NCI-H526 (cell line): ENCODE measurements at regions not wholly inside any gene's neighbourhood (a gene's known extent, or its start where the extent isn't known, plus 50 kb on each side); places are given as distances from the start of the nearest gene placed in this dataset.

Experiments used
- DNase-seq, 2 experiments: peaks; one replicate each; lab custom pipeline; 2025; lab: John Stamatoyannopoulos, UW

GRCh38 chr9:95756986-95757385 is 118.5 kb upstream of the ERCC6L2 start:
- DNase-seq, result no peak

- DNase-seq, result no peak
Observed at GRCh38 chr9:95756101-95756500, 119.4 kb upstream of the ERCC6L2 start.

- no peak for DNase-seq
Observed at GRCh38 chr9:95755421-95755730, 120.1 kb upstream of the ERCC6L2 start.

- DNase-seq, result no peak
Observed at GRCh38 chr9:95754533-95755420, 120.7 kb upstream of the ERCC6L2 start.

- DNase-seq, result no peak
Observed at GRCh38 chr9:95753762-95754465, 121.6 kb upstream of the ERCC6L2 start.

GRCh38 chr9:95752129-95752731 is 123.3 kb upstream of the ERCC6L2 start:
- DNase-seq, result no peak

- no peak for DNase-seq
Observed at GRCh38 chr9:95751520-95751790, 124.0 kb upstream of the ERCC6L2 start.

- no peak for DNase-seq
Observed at GRCh38 chr9:95750725-95751519, 124.6 kb upstream of the ERCC6L2 start.

- DNase-seq, result no peak
Observed at GRCh38 chr9:95749493-95749892, 126.0 kb upstream of the ERCC6L2 start.

GRCh38 chr9:95746408-95747180 is 128.9 kb upstream of the ERCC6L2 start:
- DNase-seq, result peak; percentile 3 to 16

GRCh38 chr9:95742821-95743220 is 132.7 kb upstream of the ERCC6L2 start:
- no peak for DNase-seq

GRCh38 chr9:95741631-95742030 is 133.9 kb upstream of the ERCC6L2 start:
- DNase-seq, result no peak

GRCh38 chr9:95740217-95741004 is 135.1 kb upstream of the ERCC6L2 start:
- no peak for DNase-seq

GRCh38 chr9:95738438-95738837 is 137.1 kb upstream of the ERCC6L2 start:
- DNase-seq, result no peak

- no peak for DNase-seq
Observed at GRCh38 chr9:95736891-95737522, 138.5 kb upstream of the ERCC6L2 start.

GRCh38 chr9:95736370-95736769 is 139.1 kb upstream of the ERCC6L2 start:
- DNase-seq, result no peak

GRCh38 chr9:95735701-95736100 is 139.8 kb upstream of the ERCC6L2 start:
- no peak for DNase-seq

GRCh38 chr9:95733741-95734666 is 141.5 kb upstream of the ERCC6L2 start:
- DNase-seq, result no peak
